Spleen (tissue), 11 donors: ENCODE measurements at regions not wholly inside any gene's neighbourhood (a gene's known extent, or its start where the extent isn't known, plus 50 kb on each side); places are given as distances from the start of the nearest gene placed in this dataset.

Source experiments
- DNase-seq: peaks from one replicate; pipeline ENCODE4 v3.0.0-alpha.2; 2020
- H3K27ac ChIP-seq, 8 donors: fragments of 200-600 bp; sonication (generic) in 7 of 8; 1 replicate in 4 of 8; 2 replicates in 4 of 8; pipeline versions ENCODE4 v1.5.0 to v1.8.0; 2016 to 2021; ENCODE audit warnings: inconsistent platforms in 4 of 8, mild to moderate bottlenecking in 4 of 8, moderate library complexity in 1 of 8
- H3K27me3 ChIP-seq, 7 donors: fragments of 200-600 bp; sonication (generic) in 6 of 7; replicated peaks in 1 of 7; 1 replicate in 4 of 7; 2 replicates in 3 of 7; pipeline versions ENCODE4 v1.5.0 to v1.8.0; 2016 to 2021; ENCODE audit warnings: inconsistent platforms in 3 of 7, mild to moderate bottlenecking in 1 of 7
- H3K36me3 ChIP-seq, 6 donors: fragments of 200-600 bp; sonication (generic) in 5 of 6; 1 replicate in 4 of 6; 2 replicates in 2 of 6; pipeline versions ENCODE4 v1.5.0 to v1.8.0; 2016 to 2021; ENCODE audit warnings: inconsistent platforms in 2 of 6
- H3K4me1 ChIP-seq, 6 donors: fragments of 200-600 bp; sonication (generic) in 5 of 6; 1 replicate in 3 of 6; 2 replicates in 3 of 6; pipeline versions ENCODE4 v1.5.0 to v1.8.0; 2016 to 2021; ENCODE audit warnings: inconsistent platforms in 3 of 6
- H3K4me3 ChIP-seq, 8 donors: fragments of 200-600 bp; sonication (generic) in 7 of 8; 1 replicate in 4 of 8; 2 replicates in 4 of 8; pipeline versions ENCODE4 v1.5.0 to v1.8.0; 2016 to 2021; ENCODE audit warnings: inconsistent platforms in 4 of 8, mild to moderate bottlenecking in 4 of 8, moderate library complexity in 2 of 8
- H3K9me3 ChIP-seq, 8 donors: fragments of 200-600 bp; sonication (generic) in 7 of 8; 1 replicate in 4 of 8; 2 replicates in 4 of 8; pipeline versions ENCODE4 v1.5.0 to v1.8.0; 2016 to 2021; ENCODE audit warnings: inconsistent platforms in 4 of 8
- CTCF ChIP-seq, 11 experiments: fragments of 200-600 bp in 7 of 11; fragments of 450-650 bp in 4 of 11; sonication (generic) in 4 of 11; IDR thresholded peaks in 8 of 11; conservative IDR thresholded peaks in 3 of 11; 1 replicate in 7 of 11; 2 replicates in 4 of 11; pipeline versions ENCODE4 v1.4.0 to v1.8.0; 2016 to 2021; ENCODE audit warnings: antibody characterized with exemption in 11 of 11, inconsistent platforms in 4 of 11, mild to moderate bottlenecking in 1 of 11
- POLR2A ChIP-seq, 3 donors: fragments of 450-650 bp; IDR thresholded peaks; one replicate each; pipeline ENCODE4 v1.5.1; 2017; ENCODE audit warnings: antibody characterized with exemption in 3 of 3, mild to moderate bottlenecking in 1 of 3
- POLR2AphosphoS5 ChIP-seq, 3 donors: sonication (generic); formaldehyde crosslinking; IDR thresholded peaks; one replicate each; pipeline ENCODE4 v1.5.1; 2017; ENCODE audit warnings: antibody characterized with exemption in 3 of 3
- WGBS, 5 donors: extraction: QIAGEN DNeasy Blood & Tissue Kit in 3 of 5; methylation state at CpG; one replicate each; pipeline versions ENCODE4 v1.1.5 to v1.1.7; 2013 to 2018; 5-methylcytosine and 5-hydroxymethylcytosine counted together
- intact Hi-C: fragments of 100-400 bp; cut with DNase I; formaldehyde crosslinking; loops from one replicate; pipeline ENCODE4 v1.15.0; 2023; ENCODE audit warnings: low total_unique reads
- donor health status: healthy with polysubstance abuse.
- donor health status: DM: no; HTN: no; CAD: no; lungs with moderate emphysema.
- donor health status: DM: no; HTN: no; CAD: no.
- donor health status: Bipolar disorder and iron deficiency.
- donor health status: healthy.
- donor health status: DM: no; HTN: no; CAD: no.
- donor health status: DM: yes; HTN: yes; CAD: no.

GRCh38 chr10:63788152-63788821, 267.1 kb downstream of the REEP3 start:
- Histone ChIP-seq H3K36me3 (no peaks in the 10 kb centered on the region), H3K4me3 (no peak overlapping the region), H3K4me1 (no peaks in the 10 kb centered on the region), H3K9me3 (peaks cover 0 to 5% (median 2%) of the 10 kb centered on the region in 8 donors), H3K27ac (no peak overlapping the region), H3K27me3 (no peaks in the 10 kb centered on the region)
- WGBS, 5 donors = 84 to 100% (median 88%) methylated on average over 3 of the region's 3 CpGs
- TF ChIP-seq POLR2AphosphoS5 (IDR thresholded peaks at IDR 0.05) (no peak), POLR2A (IDR thresholded peaks at IDR 0.05) (no peak), CTCF (IDR thresholded peaks at IDR 0.05 in 8 of 11, conservative IDR thresholded peaks at IDR 0.05 in 3 of 11) (no peak)
- DNase-seq = no peak
- intact Hi-C loops = no loop called here

- DNase-seq = no peak
- intact Hi-C loops = no loop called here
- WGBS, 5 donors = 83 to 96% (median 92%) methylated on average over 8 of the region's 8 CpGs
These were observed 274.1 kb downstream of the REEP3 start for GRCh38 chr10:63795094-63795860.

DNA sequence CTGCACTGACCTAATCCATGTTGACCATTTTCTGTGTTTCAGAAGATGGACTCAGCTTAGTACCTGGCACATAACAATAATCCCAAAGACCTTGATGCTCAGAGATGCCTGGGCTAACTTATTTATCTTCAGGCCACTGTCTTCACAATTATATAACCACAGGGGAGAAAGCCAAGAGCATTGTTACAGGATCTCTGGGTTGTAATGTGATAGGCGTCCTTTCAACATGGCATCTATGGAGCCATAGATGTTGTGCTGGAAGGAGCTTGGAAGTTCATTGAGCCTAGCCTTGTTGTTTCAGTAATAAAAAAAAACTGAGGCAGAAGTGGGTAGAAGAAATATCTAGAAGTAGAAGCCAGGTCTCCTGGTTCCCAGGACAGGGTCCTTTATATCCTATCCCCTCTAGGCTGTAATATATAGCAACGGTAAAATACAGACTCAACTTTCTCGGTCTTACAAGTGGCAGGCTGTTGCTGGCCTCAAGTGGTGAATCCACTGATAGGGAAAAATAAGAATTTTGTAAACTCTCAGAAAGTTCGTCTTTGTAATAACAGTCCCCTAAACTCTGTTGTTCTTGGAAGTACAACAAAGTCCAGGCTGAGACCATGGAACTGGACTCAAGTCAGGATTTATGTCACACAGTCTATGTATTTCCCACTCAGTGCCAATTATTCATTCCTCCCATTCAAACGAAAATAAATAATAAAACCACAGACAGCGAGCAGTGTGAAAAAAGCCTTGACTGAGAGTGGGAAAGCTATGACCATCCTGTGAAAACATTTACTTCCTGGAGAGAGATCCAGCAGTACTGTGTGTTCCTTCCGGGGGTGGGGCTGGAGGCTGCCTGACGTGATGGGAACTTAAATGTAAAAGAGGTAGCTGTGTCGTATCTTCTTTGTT, 277.6 kb downstream of the REEP3 start:
- peak overlapping the region in 2 of 8 donors; percentile 37 to 45 for H3K27ac ChIP-seq
- no peaks in the 10 kb centered on the region for H3K36me3 ChIP-seq
- 35 to 44% (median 38%) methylated on average over 9 of the region's 9 CpGs for WGBS, 5 donors
- H3K27me3 ChIP-seq = no peaks in the 10 kb centered on the region
- intact Hi-C loops = no loop called here
- TF ChIP-seq POLR2AphosphoS5 (IDR thresholded peaks at IDR 0.05) (peak in 1 of 3 donors; percentile 70), POLR2A (IDR thresholded peaks at IDR 0.05) (no peak)
- DNase-seq = no peak
- peak overlapping the region in 1 of 8 donors; percentile 2 for H3K4me3 ChIP-seq
- H3K4me1 ChIP-seq = peaks cover 0 to 4% (median 0%) of the 10 kb centered on the region in 6 donors
- H3K9me3 ChIP-seq = no peaks in the 10 kb centered on the region

More at GRCh38 chr10:63795094-63795860, 274.1 kb downstream of the REEP3 start:
- Histone ChIP-seq H3K9me3 (peaks cover 0 to 7% (median 2%) of the 10 kb centered on the region in 8 donors), H3K4me1 (peaks cover 0 to 4% (median 0%) of the 10 kb centered on the region in 6 donors), H3K36me3 (no peaks in the 10 kb centered on the region), H3K27me3 (no peaks in the 10 kb centered on the region), H3K4me3 (no peak overlapping the region), H3K27ac (no peak overlapping the region)
- no peak for TF ChIP-seq POLR2A (IDR thresholded peaks at IDR 0.05)
- no peak for TF ChIP-seq CTCF (IDR thresholded peaks at IDR 0.05 in 8 of 11, conservative IDR thresholded peaks at IDR 0.05 in 3 of 11)
- no peak for TF ChIP-seq POLR2AphosphoS5 (IDR thresholded peaks at IDR 0.05)

DNA sequence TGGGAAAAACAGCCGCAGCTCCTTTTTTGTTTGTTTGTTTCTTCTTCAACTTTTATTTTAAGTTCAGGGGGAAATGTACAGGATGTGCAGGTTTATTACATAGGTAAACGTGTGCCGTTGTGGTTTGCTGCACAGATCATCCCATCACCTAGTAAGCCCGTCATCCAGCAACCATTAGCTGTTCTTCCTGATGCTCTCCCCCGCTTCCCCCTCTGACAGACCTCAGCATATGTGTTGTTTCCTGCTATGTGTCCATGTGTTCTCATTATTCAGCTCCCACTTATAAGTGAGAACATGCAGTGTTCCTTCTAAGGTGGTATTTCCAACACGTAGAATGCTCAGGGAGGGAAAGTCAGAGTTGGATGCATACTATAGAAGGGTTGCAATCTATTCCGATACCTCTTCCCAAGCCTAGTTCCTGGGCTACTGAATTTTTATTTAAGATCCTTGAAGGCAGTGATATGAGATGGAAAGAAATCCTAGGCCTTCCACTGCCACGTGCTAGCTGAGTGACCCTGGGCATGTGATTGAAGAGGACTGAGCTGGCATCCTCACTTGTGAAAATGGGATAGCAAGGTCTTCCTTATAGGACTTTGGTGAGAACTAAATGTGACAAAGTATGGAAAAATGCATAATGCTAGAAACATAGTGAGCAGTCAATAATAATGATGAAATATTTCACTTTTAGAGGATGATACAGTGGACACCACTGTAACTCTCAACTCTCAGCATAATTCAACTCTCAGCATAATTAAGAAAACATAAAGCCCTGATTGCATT, 278.5 kb downstream of the REEP3 start:
- H3K27ac ChIP-seq = peak overlapping the region in 1 of 8 donors; percentile 45
- 40 to 56% (median 45%) methylated on average over 8 of the region's 8 CpGs for WGBS, 5 donors
- no peaks in the 10 kb centered on the region for H3K27me3 ChIP-seq
- DNase-seq = no peak
- peaks cover 0 to 4% (median 0%) of the 10 kb centered on the region in 6 donors for H3K4me1 ChIP-seq
- H3K9me3 ChIP-seq = no peaks in the 10 kb centered on the region
- H3K4me3 ChIP-seq = peak overlapping the region in 1 of 8 donors; percentile 2
- H3K36me3 ChIP-seq = no peaks in the 10 kb centered on the region
- TF ChIP-seq POLR2A (IDR thresholded peaks at IDR 0.05) (no peak), CTCF (IDR thresholded peaks at IDR 0.05 in 8 of 11, conservative IDR thresholded peaks at IDR 0.05 in 3 of 11) (no peak), POLR2AphosphoS5 (IDR thresholded peaks at IDR 0.05) (no peak)
- intact Hi-C loops = no loop called here
